T-helper 2 cell (primary cell): ENCODE measurements at regions not wholly inside any gene's neighbourhood (a gene's known extent, or its start where the extent isn't known, plus 50 kb on each side); places are given as distances from the start of the nearest gene placed in this dataset.
"Not testable (repeated sequence)": the region's sequence is repeated elsewhere in the genome, so short reads cannot be mapped to it uniquely, and the experiment has no call there.

Experiments used
- DNase-seq, 5 experiments: peaks; one replicate each; pipeline versions ENCODE4 v3.0.0 to v3.0.0-alpha.2; 2012 to 2022

DNA sequence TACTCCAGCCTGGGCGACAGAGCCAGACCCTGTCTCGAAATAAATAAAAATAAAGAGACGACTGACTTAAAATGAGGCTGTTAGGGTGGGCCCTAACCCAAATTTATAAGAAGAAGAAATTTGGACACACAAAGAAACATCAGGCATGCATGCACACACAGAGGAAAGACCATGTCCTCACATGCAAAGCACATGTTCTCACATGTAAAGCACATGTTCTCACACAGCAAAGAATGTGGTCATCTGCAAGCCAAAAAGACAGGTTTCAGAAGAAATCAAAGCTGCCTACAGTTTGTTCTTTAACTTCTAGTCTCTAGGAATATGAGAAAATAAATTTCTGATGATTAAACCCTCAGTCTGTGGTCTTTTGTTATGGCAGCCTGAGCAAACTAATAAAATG lies 132.3 kb upstream of the CRIM1 start:
- DNase-seq: no peak

DNA sequence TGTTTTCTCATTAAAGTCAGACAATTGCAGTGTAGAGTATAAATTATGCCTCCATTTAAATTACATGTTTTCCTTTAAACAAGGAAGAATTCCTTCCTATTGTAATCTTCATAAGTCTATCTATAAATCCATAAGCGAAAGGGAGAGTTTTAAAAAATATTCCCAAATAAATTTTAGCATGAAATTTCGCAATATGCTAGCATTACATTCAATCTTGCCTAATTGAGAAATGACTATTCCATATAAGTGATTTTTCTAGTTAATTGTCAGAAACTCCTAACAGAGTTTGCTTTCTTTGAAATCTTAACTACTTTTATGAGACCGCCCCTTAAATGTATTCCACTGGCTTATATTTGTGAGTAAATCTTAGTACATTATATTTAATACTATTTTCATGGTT lies 133.1 kb upstream of the CRIM1 start:
- no peak for DNase-seq

DNA sequence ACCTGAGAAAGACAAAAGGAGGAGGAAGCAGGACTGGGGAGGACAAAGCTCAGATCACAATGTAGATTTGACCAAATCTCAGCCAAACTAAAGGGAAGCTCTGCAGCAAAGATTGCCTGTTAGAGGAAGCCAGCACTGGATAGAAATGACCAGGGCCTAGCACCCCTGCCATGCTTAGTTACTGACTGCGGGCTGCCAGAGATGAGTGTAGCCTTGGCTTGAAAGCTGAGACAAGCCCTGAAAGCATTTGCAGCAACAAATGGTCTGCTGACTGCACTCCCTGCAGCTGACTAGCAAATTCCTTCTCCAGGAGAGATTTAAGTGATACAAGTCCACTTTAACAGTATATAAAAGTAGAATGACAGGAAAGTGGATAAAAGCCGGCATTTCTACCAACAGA lies 140.9 kb upstream of the CRIM1 start:
- DNase-seq: no peak

DNA sequence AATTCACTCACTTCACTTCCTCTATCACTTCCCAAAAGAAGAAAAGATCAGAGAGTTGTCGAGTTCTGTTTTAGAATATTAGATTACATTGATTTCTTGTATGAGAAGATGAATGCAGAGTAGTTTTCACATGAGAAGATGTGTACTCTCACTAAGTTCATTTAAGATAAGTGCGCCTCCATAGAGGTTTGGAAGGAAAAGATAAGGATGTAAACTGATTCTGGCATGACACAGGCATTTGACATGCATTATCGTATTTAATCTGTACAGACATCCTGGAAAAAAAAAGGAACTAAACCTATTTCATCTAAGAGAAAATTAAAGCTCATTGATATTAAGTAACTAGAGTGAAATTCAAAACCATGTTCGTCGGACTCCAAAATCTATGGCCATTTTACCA lies 152.2 kb upstream of the CRIM1 start:
- DNase-seq: no peak

- no peak for DNase-seq
Measured at GRCh38 chr2:36197181-36197971, 158.2 kb upstream of the CRIM1 start.

DNA sequence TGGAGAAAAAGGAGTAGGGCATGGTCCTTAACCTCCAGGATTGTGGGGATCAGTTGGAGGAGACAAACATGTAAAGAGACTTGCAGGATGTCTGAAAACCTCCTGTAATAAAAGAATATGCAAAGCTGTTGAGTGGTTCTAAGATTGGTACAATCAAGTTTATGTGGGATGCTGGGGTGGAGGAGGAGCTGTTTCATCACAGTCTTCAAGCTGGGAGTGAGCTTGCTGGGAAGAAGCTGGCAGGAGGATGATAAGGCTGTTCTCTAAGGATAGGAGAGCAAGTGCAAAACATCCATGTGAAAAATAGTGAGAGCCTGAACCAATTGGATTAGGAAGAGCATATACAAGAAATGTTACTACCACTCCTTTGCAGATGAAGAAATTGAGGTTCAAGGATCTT lies 161.9 kb upstream of the CRIM1 start:
- no peak for DNase-seq

DNA sequence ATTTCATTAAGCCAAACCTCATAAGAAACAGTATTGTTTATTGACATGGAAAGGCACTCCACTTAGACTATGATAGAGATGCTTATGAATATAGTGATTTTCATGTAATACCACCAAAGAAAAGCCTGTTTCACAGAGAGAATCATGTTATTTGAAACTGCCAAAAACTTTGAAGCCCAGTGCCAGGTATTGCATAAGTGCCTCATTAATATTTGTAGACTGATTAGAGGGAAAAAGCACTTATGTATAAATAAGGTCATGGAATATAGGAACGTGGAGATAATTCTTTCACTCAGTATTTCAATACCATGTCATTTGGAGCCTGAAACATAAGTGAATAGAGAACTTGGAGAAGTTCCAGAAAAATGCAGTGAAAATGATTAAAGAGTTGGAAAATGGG lies 162.6 kb upstream of the CRIM1 start:
- no peak for DNase-seq

DNA sequence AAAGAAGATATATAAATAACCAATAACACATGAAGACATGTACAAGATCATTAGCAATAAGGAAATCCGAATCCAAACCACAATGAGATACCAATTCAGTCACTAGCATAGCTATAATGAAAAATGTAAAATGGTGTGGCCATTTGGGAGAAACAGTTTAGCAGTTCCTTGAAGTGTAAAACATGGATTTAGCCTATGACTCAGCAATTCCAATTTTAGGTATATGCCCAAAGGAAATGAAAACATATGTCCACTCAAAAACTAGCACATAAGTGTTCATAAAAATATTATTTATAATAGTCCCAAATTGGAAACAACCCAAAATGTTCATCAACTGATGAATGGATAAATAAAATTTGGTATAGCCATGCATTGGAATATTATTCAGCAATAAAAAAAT lies 165.5 kb upstream of the CRIM1 start:
- DNase-seq: no peak

- DNase-seq: no peak
Measured at GRCh38 chr2:36185624-36186023, 170.0 kb upstream of the CRIM1 start.

DNA sequence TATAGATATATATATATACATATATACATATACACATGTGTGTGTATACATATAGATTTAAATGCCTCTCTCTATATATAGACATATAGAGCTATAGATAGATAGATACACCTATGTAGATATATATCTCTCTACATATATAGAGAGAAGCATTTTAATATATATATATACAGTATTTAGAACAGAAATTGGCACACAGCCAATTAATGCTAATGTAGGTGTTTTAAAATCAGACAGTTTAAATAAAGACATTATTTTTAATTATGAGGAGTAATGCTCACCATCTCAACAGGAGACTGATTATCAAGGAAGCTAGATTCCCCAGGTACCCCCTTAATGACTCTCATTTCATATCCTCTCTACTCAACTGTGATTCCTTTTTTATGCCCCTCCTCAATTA lies 170.7 kb upstream of the CRIM1 start:
- DNase-seq: no peak

DNA sequence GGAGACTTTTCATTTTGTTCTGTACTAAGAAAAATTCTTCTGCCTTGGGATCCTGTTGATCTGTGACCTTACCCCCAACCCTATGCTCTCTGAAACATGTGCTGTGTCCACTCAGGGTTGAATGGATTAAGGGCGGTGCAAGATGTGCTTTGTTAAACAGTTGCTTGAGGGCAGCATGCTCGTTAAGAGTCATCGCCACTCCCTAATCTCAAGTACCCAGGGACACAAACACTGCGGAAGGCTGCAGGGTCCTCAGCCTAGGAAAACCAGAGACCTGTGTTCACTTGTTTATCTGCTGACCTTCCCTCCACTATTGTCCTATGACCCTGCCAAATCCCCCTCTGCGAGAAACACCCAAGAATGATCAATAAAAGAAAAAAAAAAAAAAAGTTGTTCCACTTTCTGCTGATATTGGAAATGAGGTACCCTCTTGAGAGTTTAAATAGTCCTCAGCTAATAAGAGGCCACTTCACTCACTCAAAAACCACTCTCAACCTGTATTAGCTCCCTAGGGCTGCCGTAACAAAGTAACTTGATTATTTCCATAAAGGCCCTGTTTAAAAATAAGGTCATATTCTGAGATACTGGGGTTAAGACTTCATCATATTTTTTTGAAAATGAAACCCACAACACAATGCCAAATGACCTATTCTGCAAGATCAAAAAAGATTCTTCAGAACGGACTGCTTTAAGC lies 174.6 kb upstream of the CRIM1 start:
- DNase-seq: not testable (repeated sequence)

GRCh38 chr2:36180293-36180692 lies 175.3 kb upstream of the CRIM1 start:
- DNase-seq: not testable (repeated sequence)

DNA sequence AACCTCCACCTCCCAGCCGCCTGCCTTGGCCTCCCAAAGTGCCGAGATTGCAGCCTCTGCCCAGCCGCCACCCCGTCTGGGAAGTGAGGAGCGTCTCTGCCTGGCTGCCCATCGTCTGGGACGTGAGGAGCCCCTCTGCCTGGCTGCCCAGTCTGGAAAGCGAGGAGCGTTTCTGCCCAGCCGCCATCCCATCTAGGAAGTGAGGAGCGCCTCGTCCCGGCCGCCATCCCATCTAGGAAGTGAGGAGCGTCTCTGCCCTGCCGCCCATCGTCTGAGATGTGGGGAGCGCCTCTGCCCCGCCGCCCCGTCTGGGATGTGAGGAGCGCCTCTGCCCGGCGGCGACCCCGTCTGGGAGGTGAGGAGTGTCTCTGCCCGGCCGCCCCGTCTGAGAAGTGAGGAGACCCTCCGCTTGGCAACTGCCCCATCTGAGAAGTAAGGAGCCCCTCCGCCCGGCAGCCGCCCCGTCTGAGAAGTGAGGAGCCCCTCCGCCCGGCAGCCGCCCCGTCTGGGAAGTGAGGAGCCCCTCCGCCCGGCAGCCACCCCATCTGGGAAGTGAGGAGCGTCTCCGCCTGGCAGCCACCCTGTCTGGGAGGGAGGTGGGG lies 175.8 kb upstream of the CRIM1 start:
- DNase-seq: not testable (repeated sequence)

GRCh38 chr2:36178384-36178783 lies 177.2 kb upstream of the CRIM1 start:
- DNase-seq: no peak

GRCh38 chr2:36177282-36177681 lies 178.3 kb upstream of the CRIM1 start:
- no peak for DNase-seq

DNA sequence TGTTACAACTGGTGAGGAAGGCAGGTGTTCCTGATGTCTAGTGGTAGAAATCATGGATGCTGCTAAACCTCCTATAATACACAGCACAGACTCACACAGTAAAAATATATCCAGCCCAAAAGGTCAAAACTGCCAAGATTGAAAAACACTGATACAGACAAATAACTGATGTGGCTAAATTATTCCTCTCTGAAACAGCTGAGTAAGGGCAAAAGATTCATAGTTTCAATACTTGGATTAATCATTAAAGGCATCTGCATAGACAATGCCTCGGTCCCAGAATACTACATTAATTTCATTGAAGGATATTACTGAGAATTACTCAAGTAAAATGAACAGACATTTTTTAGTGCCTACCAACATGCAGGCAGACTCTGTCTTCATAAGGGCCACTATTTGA lies 180.7 kb upstream of the CRIM1 start:
- DNase-seq: no peak

DNA sequence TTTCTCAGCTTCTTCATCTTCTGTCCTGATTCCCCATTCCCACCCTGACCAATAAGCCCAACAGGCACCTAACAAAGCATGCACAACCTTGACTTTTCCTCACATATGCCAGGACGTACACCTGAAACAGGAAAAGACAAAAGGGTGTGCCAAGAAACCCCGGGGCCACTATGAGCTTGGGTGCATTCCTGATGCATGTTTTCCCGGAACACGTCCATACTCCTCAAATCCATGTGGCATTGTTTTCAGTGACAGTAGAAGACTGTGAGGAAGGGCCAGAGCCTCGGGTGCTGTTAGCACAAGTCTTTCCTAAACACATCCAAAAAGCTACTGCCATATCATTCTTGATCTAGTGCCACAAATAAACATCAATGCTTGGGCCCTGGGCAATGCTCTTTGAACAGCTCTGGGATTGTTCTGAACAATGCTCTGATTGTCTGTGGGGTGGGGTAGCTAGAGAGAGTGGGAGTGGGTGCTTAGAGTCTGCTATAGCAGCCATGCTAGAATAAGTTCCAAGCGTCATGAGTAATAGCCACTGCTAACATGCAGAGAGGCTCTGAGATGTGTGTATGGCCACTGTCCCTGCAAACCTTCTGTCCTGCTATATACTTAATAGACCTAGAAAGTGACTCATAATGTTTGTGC lies 181.7 kb upstream of the CRIM1 start:
- no peak for DNase-seq

GRCh38 chr2:36172824-36173223 lies 182.8 kb upstream of the CRIM1 start:
- DNase-seq: no peak

DNA sequence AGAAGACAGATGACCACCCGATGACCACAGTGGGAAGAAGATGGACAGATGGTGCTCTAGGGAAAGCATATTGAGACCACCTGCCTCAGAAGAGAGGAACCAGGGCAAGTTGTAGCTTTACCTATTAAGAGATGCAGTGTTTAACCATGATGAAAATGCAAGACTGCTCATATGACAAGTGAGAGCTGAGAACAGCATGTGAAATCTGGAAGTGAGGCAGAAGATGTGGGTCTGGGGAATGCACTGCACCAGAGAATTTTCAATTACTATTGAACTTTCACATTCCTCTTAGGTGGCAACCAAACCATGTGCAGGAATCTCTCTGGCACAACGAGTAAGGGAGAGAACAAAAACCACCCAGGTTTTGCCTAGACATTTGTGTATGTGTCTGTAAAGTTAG lies 184.8 kb upstream of the CRIM1 start:
- no peak for DNase-seq

DNA sequence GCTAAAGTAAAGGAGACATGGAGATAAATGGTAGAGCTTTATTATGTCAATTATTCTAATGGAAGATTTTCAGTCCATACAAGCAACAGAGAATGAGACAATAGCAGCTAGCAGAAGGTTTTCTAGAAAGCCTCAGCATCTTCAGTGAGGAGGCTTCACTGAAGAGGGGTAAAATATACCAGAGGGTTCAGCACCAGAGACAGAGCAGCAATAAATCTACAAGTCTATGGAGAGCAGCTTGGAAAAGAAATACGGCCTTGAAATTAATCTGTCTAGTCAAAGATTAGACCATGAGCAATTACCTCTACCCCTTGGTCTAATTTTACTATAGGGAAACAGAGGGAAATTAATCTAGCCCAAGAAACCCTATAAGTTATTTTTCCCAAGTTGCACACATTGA lies 185.7 kb upstream of the CRIM1 start:
- DNase-seq: no peak

- DNase-seq: no peak
Measured at GRCh38 chr2:36168115-36168514, 187.5 kb upstream of the CRIM1 start.

DNA sequence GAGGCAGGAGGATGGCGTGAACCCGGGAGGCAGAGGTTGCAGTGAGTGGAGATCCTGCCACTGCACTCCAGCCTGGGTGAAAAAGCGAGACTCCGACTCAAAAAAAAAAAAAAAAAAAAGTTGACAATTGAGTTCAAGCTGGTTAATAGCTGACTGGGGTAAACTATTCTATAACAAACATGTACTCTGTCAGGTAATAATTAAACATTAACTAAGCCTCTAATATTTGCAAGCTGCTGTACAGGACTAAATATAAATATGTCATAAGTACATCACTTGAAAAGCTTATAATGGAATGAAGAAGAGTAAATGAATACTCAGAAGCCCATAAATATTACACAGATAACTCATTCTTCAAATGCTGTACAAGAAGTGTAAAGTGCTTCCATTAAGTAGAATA lies 190.4 kb upstream of the CRIM1 start:
- no peak for DNase-seq

DNA sequence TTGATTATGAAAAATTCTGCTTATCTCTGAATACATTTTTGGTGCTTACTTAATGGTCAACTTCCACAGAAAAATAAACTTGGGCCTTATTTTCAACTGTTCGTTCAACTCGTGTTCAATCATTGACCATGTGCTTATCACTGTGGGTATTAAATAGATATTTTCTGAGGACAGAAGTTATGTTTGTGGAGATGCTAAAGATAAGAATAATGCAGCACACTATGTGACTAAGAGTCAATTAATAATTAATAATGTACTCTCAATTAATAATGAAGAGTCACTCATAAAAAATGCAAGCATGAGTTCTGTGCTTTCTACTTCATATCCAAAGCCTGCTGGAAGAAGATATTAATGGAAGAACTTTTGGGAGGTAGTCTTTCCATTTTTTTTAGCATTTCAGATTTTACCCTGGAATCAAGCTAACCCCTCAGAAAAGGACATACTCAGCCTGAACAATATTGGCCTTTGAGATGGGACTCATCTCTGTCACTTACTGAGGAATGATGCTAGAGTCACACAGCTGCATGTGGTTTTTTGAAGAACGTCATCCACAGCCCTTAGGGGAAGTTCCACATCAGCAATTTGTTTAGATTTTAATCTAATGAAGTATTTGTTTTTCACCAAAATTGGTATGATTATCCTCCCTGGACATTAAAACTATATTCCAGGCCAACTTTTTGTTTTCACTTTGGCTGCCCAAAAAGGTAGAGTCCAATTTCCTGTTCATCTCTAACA lies 191.9 kb upstream of the CRIM1 start:
- DNase-seq: peak in 1 of 5 experiments; percentile 11
